Medulla oblongata (tissue), 1 donor: ENCODE measurements at regions not wholly inside any gene's neighbourhood (a gene's known extent, or its start where the extent isn't known, plus 50 kb on each side); places are given as distances from the start of the nearest gene placed in this dataset.

ENCODE experiments used
- DNase-seq: peaks from one replicate; pipeline ENCODE4 v3.0.0-alpha.2; 2015; ENCODE audit errors: extremely low spot score

GRCh38 chr2:15082105-15083058 is 449.9 kb downstream of the LRATD1 start:
- DNase-seq: no peak

GRCh38 chr2:15084826-15085489 is 452.4 kb downstream of the LRATD1 start:
- no peak for DNase-seq

- DNase-seq: no peak
These were observed 459.7 kb downstream of the LRATD1 start for GRCh38 chr2:15092181-15092580.

- DNase-seq: no peak
These were observed 460.2 kb downstream of the LRATD1 start for GRCh38 chr2:15092691-15093090.

- no peak for DNase-seq
These were observed 461.6 kb downstream of the LRATD1 start for GRCh38 chr2:15094161-15094560.

- DNase-seq: no peak
These were observed 464.3 kb downstream of the NBAS start for GRCh38 chr2:15096873-15097272.

GRCh38 chr2:15107137-15107536 is 454.0 kb downstream of the NBAS start:
- DNase-seq: peak; percentile 25

- no peak for DNase-seq
These were observed 449.4 kb downstream of the NBAS start for GRCh38 chr2:15111718-15112117.

- no peak for DNase-seq
These were observed 448.9 kb downstream of the NBAS start for GRCh38 chr2:15112216-15112615.

- DNase-seq: no peak
These were observed 445.4 kb downstream of the NBAS start for GRCh38 chr2:15115776-15116175.

GRCh38 chr2:15116830-15117229 is 444.3 kb downstream of the NBAS start:
- DNase-seq: no peak
